HG02943 (cell line): ENCODE measurements at regions not wholly inside any gene's neighbourhood (a gene's known extent, or its start where the extent isn't known, plus 50 kb on each side); places are given as distances from the start of the nearest gene placed in this dataset.

ENCODE experiments used
- ATAC-seq: cut with Tn5 transposase; IDR thresholded peaks from one replicate; pipeline ENCODE4 v1.9.1; 2021; ENCODE audit warnings: mild to moderate bottlenecking, low read depth, moderate library complexity; ENCODE audit not compliant: unreplicated experiment

DNA sequence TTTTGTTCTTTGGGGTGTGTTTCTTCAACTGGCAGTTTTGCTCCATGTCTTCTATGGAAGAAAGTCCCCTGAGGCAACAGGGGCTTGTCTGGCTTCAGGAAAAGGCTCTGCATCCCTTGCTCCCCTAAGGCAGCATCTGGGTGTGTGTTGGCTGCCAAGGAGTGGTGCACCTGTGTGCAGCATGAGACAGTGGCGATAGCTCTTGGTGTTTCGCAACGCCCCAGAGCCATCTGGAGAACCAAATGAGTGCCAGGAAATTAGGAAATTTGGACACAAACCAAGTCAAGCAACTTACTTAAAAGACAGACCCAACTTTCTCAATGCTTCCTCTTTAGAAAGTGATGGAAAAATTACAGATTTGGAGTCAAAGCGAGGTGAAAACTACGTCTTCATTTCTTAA is 1044.4 kb upstream of the CNTNAP5 start:
- no peak for ATAC-seq

- ATAC-seq = no peak
Observed at GRCh38 chr2:122982936-122983335, 1042.2 kb upstream of the CNTNAP5 start.

DNA sequence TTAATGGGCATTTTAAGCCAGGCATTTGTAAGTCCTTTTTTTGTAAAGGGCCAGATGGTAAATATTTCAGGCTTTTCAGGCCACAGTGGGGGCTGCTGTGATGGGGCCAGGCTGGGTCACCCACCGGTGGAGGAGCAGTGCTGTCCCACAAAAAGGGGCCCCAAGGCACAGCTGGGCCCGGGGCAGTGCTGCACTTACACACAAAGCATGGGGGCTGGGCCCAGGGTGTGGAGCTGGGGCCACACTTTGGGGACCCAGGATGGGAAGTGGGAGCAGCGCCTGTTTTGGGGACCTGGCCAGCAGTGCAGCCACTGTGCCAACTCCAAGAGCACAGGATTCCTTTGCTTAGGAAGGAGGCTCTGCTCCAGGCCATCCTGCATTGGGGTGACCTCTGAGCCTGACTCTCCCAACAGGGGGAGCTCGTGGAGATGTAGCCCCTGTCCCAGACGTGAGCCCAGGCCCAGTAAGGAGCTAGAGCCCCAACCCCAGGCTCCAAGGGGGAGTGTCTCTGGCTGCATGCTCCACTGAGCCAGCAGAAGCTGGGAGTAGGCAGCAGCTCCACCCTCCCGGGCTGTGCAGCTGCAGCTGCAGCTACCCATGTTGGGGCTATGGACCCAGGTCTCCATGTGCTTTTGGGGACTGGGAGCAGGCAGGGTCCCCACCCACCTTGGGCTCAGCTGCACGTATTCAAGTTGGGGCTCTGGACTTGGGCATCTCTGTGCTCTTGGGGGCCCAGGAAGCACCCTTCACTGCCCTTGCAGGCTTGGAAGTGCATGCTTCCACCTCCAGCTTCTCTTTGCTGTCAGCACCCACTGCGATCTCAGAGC is 1036.5 kb upstream of the CNTNAP5 start:
- no peak for ATAC-seq

DNA sequence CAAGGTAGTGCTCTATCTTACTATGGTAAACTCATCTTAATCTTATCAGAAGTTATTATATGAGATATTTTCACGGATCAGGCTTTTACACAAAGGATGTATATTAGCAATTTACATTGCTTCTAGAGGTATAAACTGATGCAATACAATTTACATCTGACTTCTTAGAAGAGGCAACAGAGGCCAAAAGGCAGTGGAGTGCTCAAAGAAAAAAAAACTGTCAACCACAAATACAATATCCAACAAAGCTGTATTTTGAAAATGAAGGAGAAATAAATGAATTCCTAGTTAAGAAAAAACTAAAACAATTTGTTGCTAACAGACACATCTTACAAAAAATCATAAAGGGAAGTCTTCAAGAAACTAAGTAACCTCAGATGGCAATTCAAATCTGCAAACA is 1031.5 kb upstream of the CNTNAP5 start:
- no peak for ATAC-seq

GRCh38 chr2:122999258-122999657 is 1025.8 kb upstream of the CNTNAP5 start:
- no peak for ATAC-seq

DNA sequence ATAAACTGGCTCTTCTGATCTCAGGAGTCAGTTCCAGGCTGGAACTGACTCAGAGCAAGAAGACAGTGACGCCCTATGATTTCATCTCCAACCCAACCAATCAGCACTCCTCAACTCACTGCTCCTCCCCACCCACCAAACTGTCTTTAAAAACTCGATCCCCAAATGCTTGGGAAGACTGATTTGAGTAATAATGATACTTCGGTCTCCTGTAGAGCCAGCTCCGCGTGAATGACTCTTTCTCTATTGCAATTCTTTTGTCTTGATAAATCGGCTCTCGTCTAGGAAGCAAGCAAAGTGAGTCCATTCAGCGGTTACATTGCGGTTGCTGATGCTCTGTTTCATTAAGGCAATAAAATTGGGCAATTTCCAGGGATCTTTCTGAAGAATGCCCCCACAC is 1025.3 kb upstream of the CNTNAP5 start:
- ATAC-seq = no peak

DNA sequence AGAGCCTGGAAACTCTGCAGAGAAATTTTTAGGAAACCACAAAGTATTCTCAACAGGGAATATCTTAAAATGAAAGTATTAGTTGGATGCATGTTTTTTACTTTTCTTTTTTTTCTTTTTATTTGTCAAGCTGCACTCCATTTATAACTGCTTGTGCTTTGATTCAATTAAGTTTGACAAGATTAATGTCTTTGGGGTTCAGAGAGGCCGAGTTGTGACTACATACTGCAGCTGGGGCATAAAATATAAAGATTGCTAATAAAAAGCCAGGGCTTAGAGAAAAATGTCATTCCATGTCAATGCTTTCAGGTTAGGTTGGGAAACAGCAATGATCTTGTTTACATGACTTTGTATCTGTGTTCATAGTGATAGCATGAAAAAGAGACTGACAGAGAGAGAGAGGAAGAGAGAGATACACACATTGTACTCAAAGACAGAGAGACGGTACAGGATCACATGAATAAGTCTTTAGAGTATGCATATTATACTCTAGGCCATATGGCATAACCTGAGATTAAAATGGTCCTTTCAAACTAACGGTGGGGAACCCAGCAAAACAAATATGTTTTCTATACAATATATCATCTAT is 1022.3 kb upstream of the CNTNAP5 start:
- ATAC-seq = no peak

- ATAC-seq = no peak
Observed at GRCh38 chr2:123015186-123015585, 1009.9 kb upstream of the CNTNAP5 start.

DNA sequence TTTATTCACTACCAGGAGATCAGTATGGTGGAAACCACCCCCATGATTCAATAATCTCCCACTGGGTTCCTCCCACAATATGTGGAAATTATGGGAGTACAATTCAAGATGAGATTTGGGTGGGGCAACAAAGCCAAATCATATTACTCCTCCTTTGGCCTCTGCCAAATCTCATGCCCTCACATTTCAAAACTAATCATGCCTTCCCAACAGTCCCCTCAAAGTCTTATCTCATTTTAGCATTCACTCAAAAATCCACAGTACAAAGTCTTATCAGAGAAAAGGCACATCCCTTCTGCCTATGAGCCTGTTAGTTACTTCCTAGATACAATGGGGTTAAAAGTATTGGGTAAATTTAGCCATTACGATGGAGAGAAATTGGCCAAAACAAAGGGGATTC is 989.5 kb upstream of the CNTNAP5 start:
- ATAC-seq = no peak

DNA sequence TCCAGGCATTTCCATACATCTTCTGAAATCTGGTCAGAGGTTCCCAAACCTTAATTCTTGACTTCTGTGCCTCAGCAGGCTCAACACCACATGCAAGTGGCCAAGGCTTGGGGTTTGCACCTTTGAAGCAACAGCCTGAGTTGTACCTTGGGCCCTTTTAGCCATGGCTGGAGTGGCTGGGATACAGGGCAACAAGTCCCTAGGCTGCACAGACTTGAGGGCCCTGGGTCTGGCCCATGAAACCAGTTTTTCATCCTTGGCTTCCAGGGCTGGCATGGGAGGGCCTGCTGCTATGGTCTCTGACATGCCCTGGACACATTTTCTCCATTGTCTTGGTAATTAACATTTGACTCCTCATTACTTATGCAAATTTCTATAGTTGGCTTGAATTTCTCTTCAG is 988.8 kb upstream of the CNTNAP5 start:
- ATAC-seq = no peak

DNA sequence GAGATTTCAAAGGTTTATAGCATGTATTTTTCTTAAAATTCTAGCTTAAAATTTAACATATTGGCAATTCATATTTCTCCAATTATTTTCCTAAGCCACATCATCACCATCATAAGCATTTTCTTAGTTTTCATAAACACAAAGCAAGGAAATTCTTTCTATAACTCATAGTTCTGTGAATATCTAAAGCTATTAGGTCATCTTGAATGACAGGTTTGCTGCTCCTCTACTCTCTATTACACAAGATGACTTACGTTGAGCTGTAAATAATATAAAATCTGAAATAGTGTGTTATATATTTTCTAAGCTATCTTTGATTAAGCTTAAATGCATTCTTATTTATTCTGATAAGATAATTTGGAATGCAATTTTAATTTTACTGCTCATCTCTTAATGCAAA is 984.6 kb upstream of the CNTNAP5 start:
- ATAC-seq = no peak

DNA sequence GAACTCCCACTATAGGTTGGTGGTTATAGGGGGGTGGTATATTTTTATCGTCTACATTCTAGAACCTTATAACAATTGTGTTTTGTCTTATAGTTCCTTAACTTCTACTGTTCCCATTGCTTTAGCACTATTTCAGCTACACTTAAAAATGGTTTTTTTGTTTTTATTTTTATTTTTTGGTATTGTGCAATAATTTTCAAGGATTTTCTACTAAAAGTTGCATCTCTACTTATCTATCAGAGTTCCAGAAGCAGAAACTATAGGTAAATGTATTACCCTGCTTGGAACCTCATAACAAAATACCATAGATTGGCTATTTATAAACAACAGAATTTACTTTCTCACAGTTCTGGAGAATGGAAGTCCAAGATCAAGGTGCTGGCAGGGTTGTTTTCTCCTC is 981.6 kb upstream of the CNTNAP5 start:
- no peak for ATAC-seq

- no peak for ATAC-seq
Observed at GRCh38 chr2:123045713-123046112, 979.4 kb upstream of the CNTNAP5 start.

GRCh38 chr2:123047186-123047585 is 977.9 kb upstream of the CNTNAP5 start:
- no peak for ATAC-seq

GRCh38 chr2:123051136-123051535 is 974.0 kb upstream of the CNTNAP5 start:
- ATAC-seq = no peak

GRCh38 chr2:123061534-123061933 is 963.6 kb upstream of the CNTNAP5 start:
- ATAC-seq = no peak

DNA sequence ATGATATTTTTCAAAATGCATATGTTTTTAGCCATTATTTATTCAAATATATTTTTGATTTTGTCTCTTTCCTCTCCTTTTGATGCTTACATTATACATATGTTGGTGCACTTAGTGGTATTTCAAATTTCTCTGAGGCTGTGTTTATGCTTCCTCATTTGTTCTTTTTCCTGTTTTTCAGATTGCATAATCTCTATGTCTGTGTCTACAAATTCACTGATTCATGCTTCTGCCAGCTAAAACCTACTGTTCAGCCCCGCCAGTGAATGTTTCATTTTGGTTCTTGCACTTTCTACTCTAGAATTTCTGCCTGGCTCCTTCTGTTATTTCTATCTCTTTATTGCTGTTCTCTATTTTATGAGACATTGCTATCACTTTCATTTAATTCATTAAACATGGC is 951.7 kb upstream of the CNTNAP5 start:
- ATAC-seq = no peak

- no peak for ATAC-seq
Observed at GRCh38 chr2:123073956-123074355, 951.1 kb upstream of the CNTNAP5 start.

GRCh38 chr2:123077101-123077500 is 948.0 kb upstream of the CNTNAP5 start:
- no peak for ATAC-seq

- peak; percentile 71 for ATAC-seq
Observed at GRCh38 chr2:123080331-123080730, 944.8 kb upstream of the CNTNAP5 start.

GRCh38 chr2:123085484-123085883 is 939.6 kb upstream of the CNTNAP5 start:
- no peak for ATAC-seq
